ENCODE measurements at regions not wholly inside any gene's neighbourhood (a gene's known extent, or its start where the extent isn't known, plus 50 kb on each side); places are given as distances from the start of the nearest gene placed in this dataset.
"Not testable (repeated sequence)": the region's sequence is repeated elsewhere in the genome, so short reads cannot be mapped to it uniquely, and the experiment has no call there.

DNA sequence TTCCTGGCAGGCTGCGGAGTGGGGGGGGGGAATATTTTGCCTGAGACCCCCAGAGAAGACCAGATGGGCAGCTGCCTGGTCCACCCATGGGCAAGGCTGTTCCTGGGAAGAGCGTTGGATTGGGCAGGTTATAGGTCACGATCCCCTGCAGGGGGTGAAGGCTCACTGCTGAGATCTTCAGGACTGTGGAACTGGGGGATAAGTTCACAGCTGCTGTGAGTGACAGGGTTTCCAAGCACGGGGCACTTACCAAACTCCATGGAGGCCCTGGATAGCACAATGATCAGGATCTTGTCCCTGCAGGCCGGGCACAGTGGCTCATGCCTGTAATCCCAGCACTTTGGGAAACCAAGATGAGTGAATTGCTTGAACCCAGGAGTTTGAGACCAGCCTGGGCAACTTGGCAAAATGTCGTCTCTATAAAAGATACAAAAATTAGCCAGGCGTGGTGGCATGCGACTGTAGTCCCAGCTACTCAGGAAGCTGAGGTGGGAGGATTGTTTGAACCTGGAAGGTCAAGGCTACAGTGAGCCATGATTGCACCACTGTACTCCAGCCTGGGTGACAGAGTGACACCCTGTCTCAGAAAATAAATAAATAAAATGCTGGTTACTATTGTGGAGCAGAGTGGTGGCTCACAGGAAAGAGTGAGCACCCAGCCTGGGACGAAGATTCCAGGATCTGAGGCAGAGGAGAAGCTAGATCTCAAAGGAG is 68.0 kb upstream of the HELT start:
- DNase-seq: no peak

GRCh38 chr4:184950926-184951325 is 67.4 kb upstream of the HELT start:
- DNase-seq: no peak

- DNase-seq: no peak
Measured at GRCh38 chr4:184951668-184952160, 66.6 kb upstream of the HELT start.

- DNase-seq: no peak
Measured at GRCh38 chr4:184952522-184952921, 65.8 kb upstream of the HELT start.

GRCh38 chr4:184953421-184953945 is 64.8 kb upstream of the HELT start:
- DNase-seq: peak in 1 of 4 experiments; percentile 22

DNA sequence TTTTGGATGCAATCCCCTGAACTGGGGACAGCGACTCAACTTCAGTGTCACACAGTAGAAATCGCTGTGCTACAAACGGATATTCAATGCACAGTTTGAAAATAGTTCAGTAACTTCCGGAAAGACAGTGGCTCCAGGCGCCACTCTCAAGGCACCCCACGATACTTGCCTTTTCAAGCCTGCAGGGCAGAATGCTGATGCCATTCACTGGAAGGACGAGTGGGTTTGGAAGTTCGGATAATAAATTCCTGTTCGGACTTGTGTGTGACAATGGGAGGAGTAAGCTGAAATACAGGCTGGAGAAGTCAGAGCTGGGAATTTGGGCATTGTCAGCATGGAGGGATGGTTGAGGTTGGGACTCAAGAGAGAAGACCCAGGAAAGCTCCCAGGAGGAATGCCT is 64.3 kb upstream of the HELT start:
- no peak for DNase-seq

- DNase-seq: no peak
Measured at GRCh38 chr4:184954482-184954881, 63.8 kb upstream of the HELT start.

DNA sequence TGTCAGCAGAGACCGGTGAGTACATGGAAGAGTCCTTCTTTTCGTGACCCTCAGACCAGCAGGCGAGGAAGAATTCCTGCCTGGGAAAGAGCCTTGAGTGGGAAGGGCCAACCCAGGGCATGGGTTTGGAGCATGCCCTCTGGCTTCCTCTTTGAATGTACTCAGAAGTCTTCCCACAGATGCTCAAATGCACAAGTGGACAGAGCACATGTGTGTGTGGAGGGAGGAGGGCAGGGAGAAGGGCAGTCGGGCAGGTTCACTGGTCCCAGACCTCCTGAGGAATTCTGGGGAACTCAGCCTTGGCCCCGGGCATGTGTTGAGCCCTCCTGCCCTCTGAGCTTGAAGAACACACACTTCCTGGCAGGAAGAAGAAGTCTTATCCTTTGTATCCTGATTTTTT is 63.2 kb upstream of the HELT start:
- no peak for DNase-seq

- DNase-seq: no peak
Measured at GRCh38 chr4:184955636-184956035, 62.7 kb upstream of the HELT start.

- no peak for DNase-seq
Measured at GRCh38 chr4:184957446-184958115, 60.7 kb upstream of the HELT start.

DNA sequence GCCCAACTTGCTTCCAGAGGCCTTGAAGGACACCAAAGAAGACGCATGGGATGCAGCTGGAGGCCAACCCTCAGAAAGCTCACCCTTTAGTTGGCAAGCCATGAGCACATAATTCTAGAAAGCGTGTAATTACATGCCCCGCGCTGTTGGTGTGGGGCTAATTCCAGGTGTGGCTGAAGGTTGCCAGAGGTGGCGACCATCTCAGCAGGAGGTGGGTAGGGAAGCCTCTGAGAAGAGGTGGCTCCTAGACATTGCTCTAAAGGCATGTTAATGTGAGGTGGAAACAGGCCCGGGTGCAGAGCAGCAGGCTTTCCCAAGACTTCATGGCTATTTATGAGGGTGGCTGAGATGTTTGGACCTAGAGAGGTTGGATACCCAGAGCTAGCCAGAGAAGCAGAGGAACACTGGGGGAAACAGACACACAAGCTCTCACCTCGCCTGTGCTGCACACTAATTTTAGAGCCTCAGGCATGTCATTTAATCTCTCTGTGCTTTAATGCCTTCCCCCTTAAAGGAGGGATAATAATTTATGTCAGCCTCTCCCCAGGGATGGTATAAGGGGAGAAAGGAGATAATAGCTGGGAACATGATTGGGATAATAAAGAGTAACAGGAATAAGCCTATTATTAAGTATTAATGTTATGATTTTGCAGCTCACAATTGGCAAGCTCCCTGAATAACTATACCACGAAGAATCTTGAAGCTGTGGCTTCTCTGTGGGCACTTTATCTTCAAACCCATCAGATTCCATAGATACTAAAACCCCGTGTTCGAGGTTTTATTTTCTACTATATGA is 60.0 kb upstream of the HELT start:
- DNase-seq: no peak

DNA sequence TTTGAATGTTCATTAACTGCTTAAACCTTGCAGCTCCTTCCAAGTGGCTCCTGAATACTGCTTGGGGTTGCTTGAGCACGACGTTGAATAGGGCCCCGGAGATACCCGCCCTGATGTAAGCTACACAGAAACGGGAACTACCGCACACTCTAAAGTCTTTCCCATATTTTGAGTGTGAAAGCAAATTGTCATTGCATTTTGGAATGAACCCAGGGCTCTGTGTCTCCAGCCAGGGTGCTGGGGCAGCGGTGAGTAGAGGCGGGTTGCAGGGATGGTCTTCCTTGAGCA is 59.4 kb upstream of the HELT start:
- peak; percentile 33 to 64 (median 51) for DNase-seq

DNA sequence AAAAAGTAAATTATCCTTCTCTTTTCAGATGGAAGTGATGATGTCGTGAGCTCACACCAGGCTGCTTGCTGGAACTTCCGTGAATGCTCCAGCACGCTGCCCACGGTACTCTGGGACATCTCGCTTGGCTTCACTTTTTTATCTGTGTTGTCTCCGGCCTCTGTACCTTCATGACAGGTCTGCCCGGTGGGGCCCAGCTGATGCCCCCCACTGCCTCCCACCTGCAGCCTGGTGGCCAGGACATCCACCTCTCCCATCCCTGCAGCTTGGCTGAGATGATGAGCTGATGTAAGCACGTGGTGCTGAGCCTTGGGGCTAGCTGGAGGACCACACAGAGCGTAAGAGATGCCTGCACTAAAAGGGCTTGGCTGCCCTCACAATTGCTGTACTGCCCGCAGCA is 59.0 kb upstream of the HELT start:
- DNase-seq: peak in 3 of 4 experiments; percentile 33 to 40 (median 37)

DNA sequence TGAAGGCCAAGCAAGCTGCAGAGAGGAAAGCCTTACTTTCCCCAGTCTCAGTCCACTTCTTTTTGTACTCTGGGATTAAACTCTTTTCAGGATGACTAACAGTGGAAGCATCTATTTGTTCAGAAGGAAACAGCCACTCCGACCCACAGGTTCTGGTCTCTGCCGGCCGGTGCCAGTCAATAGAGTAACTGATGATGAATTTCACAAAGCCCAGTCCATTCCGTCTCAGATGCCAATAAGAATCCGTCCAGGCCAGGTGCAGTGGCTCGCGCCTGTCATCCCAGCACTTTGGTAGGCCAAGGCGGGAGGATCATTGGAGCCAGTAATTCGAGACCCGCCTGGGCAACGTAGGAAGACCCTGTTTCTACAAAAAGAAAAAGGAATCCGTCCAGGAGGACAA is 58.5 kb upstream of the HELT start:
- DNase-seq: no peak

DNA sequence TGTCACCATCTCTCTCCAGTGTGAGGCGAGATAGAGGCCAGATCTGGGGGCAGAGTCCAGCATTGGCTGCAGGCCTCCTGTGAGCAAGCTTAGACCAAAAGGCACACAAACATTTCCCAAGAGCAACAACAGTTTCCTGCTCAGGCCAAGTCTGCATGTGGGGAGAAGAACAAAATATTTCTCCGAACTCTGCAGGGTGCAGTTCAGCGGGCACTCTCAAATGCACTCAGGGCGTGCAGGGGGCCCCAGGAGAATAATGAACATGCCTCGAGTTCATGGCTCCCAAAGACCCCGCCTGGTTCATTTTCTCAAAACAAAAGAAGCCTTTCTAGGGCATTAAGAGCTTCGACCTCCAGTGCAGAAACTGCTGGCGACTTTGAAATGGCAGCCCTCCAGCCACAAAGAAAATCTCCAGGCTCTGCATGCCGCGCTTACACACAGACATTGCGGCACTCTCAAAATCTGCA is 57.8 kb upstream of the HELT start:
- no peak for DNase-seq

GRCh38 chr4:184961660-184962059 is 56.6 kb upstream of the HELT start:
- no peak for DNase-seq

GRCh38 chr4:184962125-184962638 is 56.1 kb upstream of the HELT start:
- DNase-seq: no peak

GRCh38 chr4:184965230-184966050 is 52.9 kb upstream of the HELT start:
- not testable (repeated sequence) for DNase-seq

DNA sequence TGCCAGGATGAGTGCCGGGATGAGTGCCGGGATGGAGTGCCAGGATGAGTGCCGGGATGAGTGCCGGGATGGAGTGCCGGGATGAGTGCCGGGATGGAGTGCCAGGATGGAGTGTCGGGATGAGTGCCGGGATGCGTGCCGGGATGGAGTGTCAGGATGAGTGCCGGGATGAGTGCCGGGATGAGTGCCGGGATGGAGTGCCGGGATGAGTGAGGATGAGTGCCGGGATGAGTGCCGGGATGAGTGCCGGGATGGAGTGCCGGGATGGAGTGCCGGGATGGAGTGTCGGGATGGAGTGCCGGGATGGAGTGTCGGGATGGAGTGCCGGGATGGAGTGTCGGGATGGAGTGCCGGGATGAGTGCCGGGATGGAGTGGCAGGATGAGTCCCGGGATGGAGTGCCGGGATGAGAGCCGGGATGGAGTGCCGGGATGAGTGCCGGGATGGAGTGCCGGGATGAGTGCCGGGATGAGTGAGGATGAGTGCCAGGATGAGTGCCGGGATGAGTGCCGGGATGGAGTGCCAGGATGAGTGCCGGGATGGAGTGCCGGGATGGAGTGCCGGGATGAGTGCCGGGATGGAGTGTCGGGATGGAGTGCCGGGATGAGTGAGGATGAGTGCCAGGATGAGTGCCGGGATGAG is 52.1 kb upstream of the HELT start:
- DNase-seq: not testable (repeated sequence)

DNA sequence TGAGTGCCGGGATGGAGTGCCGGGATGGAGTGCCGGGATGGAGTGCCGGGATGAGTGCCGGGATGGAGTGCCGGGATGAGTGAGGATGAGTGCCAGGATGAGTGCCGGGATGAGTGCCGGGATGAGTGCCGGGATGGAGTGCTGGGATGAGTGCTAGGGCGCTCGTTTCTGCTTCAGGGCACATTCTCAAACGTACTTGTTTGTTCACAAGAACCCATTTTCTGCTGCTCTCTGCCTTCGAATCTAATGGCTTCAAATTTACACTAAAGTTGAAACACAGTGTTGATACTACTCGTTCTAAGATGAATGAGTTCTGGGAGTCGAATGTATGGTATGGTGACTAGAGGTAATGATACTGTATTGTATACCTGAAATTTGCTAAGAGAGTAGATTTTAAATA is 50.6 kb upstream of the HELT start:
- DNase-seq: peak in 2 of 4 experiments; percentile 6 to 19

DNA sequence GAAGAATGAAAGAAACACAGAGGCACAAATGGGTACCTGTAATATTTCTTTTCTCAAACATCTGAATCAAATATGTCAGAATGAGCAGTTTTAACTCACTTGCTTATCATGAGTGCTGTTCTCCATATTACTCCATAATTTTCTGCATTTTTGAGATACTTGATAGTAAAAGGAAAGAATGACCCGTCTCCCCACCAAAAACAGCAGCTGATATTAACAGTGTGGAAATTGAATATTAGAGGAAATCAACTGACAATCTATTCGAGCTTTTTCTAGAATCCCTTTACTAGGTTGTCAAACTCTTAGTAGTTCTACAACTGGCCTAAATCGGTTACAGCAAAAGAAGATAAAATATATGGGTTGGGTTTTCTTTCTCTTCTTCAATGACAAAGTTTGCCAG is 49.9 kb upstream of the HELT start:
- DNase-seq: no peak
